Nephron (organoid): ENCODE measurements at regions not wholly inside any gene's neighbourhood (a gene's known extent, or its start where the extent isn't known, plus 50 kb on each side); places are given as distances from the start of the nearest gene placed in this dataset.

ENCODE experiments used
- H3K27ac Mint-ChIP-seq, 3 experiments: 2 replicates each; pipeline ENCODE4 v1.8.0; 2020; ENCODE audit warnings: mixed read lengths in 3 of 3, mild to moderate bottlenecking in 2 of 3, moderate library complexity in 1 of 3
- H3K27me3 Mint-ChIP-seq: 2 replicates; pipeline ENCODE4 v1.8.0; 2021; ENCODE audit warnings: low read depth, mild to moderate bottlenecking, moderate library complexity, mixed read lengths
- H3K36me3 Mint-ChIP-seq: 2 replicates; pipeline ENCODE4 v1.8.0; 2020; ENCODE audit warnings: low read depth, mixed read lengths
- H3K4me1 Mint-ChIP-seq: 2 replicates; pipeline ENCODE4 v1.8.0; 2020; ENCODE audit warnings: mixed read lengths
- H3K4me3 Mint-ChIP-seq, 3 experiments: 2 replicates each; pipeline ENCODE4 v1.8.0; 2020; ENCODE audit warnings: mild to moderate bottlenecking in 3 of 3, mixed read lengths in 3 of 3, moderate library complexity in 2 of 3
- H3K9me3 Mint-ChIP-seq: 2 replicates; pipeline ENCODE4 v1.8.0; 2020; ENCODE audit warnings: mixed read lengths
- CTCF ChIP-seq, 3 experiments: fragments of 200-600 bp; sonication (generic); IDR thresholded peaks; one replicate each; pipeline ENCODE4 v1.5.0; 2021; ENCODE audit warnings: antibody characterized with exemption in 3 of 3; ENCODE audit not compliant: unreplicated experiment in 3 of 3

GRCh38 chr5:163963881-163964280 is 458.5 kb downstream of the MAT2B start:
- Mint-ChIP-seq H3K4me3 (no peak overlapping the region), H3K36me3 (no peaks in the 10 kb centered on the region), H3K4me1 (peaks cover 5% of the 10 kb centered on the region), H3K27ac (peak overlapping the region in 1 of 3 experiments; percentile 40), H3K9me3 (no peaks in the 10 kb centered on the region), H3K27me3 (no peaks in the 10 kb centered on the region)
- no peak for TF ChIP-seq CTCF (IDR thresholded peaks at IDR 0.05; ENCODE audit: unreplicated experiment in 3 of 3)

GRCh38 chr5:163964671-163965070 is 459.3 kb downstream of the MAT2B start:
- Mint-ChIP-seq H3K27me3 (no peaks in the 10 kb centered on the region), H3K4me1 (peaks cover 5% of the 10 kb centered on the region), H3K27ac (peak overlapping the region in 1 of 3 experiments; percentile 53), H3K4me3 (no peak overlapping the region), H3K9me3 (no peaks in the 10 kb centered on the region), H3K36me3 (no peaks in the 10 kb centered on the region)
- no peak for TF ChIP-seq CTCF (IDR thresholded peaks at IDR 0.05; ENCODE audit: unreplicated experiment in 3 of 3)

- H3K4me1 Mint-ChIP-seq: peaks cover 5% of the 10 kb centered on the region
- no peak for TF ChIP-seq CTCF (IDR thresholded peaks at IDR 0.05; ENCODE audit: unreplicated experiment in 3 of 3)
- no peaks in the 10 kb centered on the region for H3K27me3 Mint-ChIP-seq
- peaks cover 2% of the 10 kb centered on the region for H3K9me3 Mint-ChIP-seq
- no peak overlapping the region for H3K27ac Mint-ChIP-seq
- no peaks in the 10 kb centered on the region for H3K36me3 Mint-ChIP-seq
- no peak overlapping the region for H3K4me3 Mint-ChIP-seq
Observed at GRCh38 chr5:163967268-163967667, 461.8 kb downstream of the MAT2B start.

- no peak overlapping the region for H3K4me3 Mint-ChIP-seq
- peaks cover 6% of the 10 kb centered on the region for H3K9me3 Mint-ChIP-seq
- H3K27me3 Mint-ChIP-seq: no peaks in the 10 kb centered on the region
- TF ChIP-seq CTCF (IDR thresholded peaks at IDR 0.05; ENCODE audit: unreplicated experiment in 3 of 3): no peak
- H3K36me3 Mint-ChIP-seq: no peaks in the 10 kb centered on the region
- no peak overlapping the region for H3K27ac Mint-ChIP-seq
- peaks cover 5% of the 10 kb centered on the region for H3K4me1 Mint-ChIP-seq
Observed at GRCh38 chr5:163968651-163969050, 463.2 kb downstream of the MAT2B start.

GRCh38 chr5:163976696-163977095 is 471.3 kb downstream of the MAT2B start:
- no peak for TF ChIP-seq CTCF (IDR thresholded peaks at IDR 0.05; ENCODE audit: unreplicated experiment in 3 of 3)

GRCh38 chr5:163978897-163979296 is 473.5 kb downstream of the MAT2B start:
- peaks cover 3% of the 10 kb centered on the region for H3K27me3 Mint-ChIP-seq
- H3K4me1 Mint-ChIP-seq: no peaks in the 10 kb centered on the region
- no peaks in the 10 kb centered on the region for H3K36me3 Mint-ChIP-seq
- H3K4me3 Mint-ChIP-seq: no peak overlapping the region
- no peak overlapping the region for H3K27ac Mint-ChIP-seq
- no peak for TF ChIP-seq CTCF (IDR thresholded peaks at IDR 0.05; ENCODE audit: unreplicated experiment in 3 of 3)
- H3K9me3 Mint-ChIP-seq: no peaks in the 10 kb centered on the region

More at GRCh38 chr5:163976696-163977095, 471.3 kb downstream of the MAT2B start:
- H3K27me3 Mint-ChIP-seq: peaks cover 3% of the 10 kb centered on the region
- H3K9me3 Mint-ChIP-seq: peaks cover 6% of the 10 kb centered on the region
- no peak overlapping the region for H3K27ac Mint-ChIP-seq
- no peaks in the 10 kb centered on the region for H3K36me3 Mint-ChIP-seq
- no peak overlapping the region for H3K4me3 Mint-ChIP-seq
- no peaks in the 10 kb centered on the region for H3K4me1 Mint-ChIP-seq
